Right renal pelvis (tissue), 4 donors: ENCODE measurements at regions not wholly inside any gene's neighbourhood (a gene's known extent, or its start where the extent isn't known, plus 50 kb on each side); places are given as distances from the start of the nearest gene placed in this dataset.

Experiments used
- DNase-seq, 4 donors: peaks; one replicate each; pipeline ENCODE4 v3.0.0-alpha.2; 2013; ENCODE audit warnings: low read depth in 4 of 4, low spot score in 3 of 4, missing footprints in 1 of 4

- no peak for DNase-seq
These were observed 203.5 kb upstream of the E2F8 start for GRCh38 chr11:19444231-19444630.

- no peak for DNase-seq
These were observed 201.8 kb upstream of the E2F8 start for GRCh38 chr11:19442554-19442910.

DNA sequence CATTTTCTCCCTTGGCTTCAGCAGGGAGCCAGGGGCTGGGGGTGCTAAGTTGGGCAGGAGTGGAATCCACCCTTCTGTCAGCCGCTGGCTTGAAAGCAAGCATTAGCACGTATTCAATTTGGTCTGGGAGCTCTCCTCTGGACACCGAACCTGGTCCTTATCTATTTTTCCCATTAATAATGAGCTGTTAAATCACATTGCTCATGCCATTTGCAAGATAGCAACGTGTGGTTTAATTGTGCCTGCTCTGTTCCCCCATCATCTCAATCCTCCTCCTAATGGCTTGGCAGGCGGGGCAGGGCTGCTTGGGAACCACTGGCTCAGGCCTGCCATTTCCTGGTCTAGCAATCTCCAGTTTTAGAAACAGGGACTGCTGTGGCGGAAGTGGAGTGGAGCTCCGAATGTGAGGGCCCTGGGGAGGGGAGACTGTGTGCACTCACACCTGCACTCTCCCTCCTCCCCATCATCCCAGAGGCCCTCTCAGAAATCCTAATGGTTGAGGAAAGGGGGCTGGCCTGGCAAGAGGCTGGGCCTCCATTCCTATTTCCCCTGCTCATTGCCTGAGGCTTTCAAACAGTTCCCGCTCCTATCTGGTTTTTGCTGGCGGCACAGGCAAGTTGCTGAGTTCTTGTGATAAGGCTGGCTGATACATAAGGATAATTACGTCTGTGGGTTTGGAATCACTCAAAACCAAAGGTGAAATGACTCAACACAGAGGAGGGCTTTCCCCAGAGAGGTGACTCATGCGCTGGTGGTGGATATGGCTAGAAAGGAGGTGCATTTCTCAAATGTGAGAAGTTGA lies 201.2 kb upstream of the E2F8 start:
- no peak for DNase-seq

- DNase-seq, result no peak
These were observed 200.5 kb upstream of the E2F8 start for GRCh38 chr11:19441288-19441687.

GRCh38 chr11:19437760-19438159 lies 197.0 kb upstream of the E2F8 start:
- DNase-seq, result no peak

DNA sequence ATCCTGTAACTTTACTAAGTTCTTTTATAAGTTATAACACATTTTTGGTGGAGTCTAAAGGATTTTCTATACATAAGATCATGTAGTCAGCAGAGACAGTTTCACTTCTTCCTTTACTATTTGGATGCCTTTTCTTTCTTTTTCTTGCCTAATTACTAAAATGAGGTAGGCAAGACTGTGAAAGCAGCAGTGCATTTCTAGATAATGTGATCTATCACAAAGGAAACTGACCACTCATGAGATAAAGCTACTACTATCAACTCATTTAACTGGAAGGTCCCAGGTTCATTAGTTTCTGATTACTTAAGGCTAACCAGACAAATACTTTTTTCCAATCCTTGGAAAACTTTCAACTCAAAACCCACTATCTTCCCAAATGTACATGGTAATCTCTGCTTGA lies 196.2 kb upstream of the E2F8 start:
- DNase-seq, result no peak

- DNase-seq, result no peak
These were observed 194.7 kb upstream of the E2F8 start for GRCh38 chr11:19435306-19435989.

- no peak for DNase-seq
These were observed 193.0 kb upstream of the E2F8 start for GRCh38 chr11:19433791-19434190.

GRCh38 chr11:19433367-19433766 lies 192.6 kb upstream of the E2F8 start:
- no peak for DNase-seq

DNA sequence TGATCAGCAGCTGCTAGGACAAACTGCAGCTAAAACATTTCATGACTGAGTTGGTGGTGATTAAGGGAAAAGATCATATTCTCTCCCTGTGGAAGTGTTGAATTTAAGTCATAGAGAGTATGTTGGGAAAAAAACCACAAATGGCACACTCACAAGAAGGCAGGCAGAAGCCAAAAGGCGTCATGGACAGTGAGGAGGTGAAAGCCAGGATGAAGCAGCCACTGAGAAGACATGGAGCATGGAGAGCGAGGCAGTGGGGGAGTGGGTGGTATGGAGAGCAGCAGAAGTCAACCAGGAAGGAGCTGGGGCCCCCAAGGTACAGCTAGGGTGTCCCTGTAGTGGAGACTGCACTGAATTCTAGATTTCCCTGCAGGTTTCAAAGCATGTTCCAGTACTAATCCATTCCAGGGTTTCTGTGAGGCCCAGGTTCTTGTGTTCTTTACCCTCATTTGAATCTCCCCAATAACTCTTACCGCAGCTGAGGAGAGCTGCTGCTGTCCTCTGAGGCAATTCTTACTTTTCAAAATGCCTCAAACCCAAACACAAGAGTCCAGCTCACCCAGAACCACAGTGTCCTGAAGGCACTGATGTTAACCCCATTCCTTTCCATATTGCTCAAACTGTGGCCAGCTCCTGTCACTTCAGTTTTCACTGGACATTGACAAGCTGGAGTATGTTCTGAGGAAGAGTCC lies 191.8 kb upstream of the E2F8 start:
- no peak for DNase-seq

- DNase-seq, result no peak
These were observed 190.1 kb upstream of the E2F8 start for GRCh38 chr11:19430754-19431398.

- DNase-seq, result no peak
These were observed 189.6 kb upstream of the E2F8 start for GRCh38 chr11:19430346-19430745.

GRCh38 chr11:19429108-19429760 lies 188.5 kb upstream of the E2F8 start:
- DNase-seq, result no peak

DNA sequence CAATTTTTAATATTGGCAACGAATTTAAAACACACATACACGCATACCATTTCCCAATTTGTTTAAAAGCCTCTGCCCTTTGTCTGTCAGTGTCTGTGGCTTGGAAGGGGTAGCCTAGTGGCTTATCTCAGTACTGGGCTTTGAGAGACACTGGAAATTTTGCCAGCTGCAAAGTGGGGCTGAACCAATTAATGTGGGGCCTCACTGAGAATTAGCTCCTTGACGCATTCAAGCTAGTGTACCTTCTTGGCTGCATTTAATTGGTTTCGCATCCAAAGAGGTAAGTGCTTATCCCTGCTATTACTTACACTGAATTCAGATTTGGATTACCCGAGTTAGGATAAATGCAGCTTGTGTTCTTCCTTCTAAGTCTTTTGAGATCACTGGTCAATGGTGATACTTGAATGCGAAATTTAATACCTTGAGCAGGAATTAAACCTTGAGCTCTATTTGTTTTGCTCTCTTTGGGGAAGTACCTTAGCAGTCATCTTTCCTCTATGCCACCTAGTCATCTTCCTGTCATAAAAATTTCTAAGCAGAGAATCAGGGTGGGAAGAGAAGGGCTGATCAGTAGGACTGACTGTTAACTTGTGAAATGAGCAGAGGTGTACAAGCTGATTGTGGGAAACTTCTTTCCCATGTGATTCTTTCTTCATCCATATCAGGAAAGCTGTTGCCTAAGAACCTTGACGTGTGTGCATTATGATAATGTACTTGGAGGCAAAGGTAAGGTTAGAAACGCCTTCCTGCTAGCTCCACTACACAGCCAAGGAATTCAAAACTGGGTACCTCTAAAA lies 187.7 kb upstream of the E2F8 start:
- no peak for DNase-seq

DNA sequence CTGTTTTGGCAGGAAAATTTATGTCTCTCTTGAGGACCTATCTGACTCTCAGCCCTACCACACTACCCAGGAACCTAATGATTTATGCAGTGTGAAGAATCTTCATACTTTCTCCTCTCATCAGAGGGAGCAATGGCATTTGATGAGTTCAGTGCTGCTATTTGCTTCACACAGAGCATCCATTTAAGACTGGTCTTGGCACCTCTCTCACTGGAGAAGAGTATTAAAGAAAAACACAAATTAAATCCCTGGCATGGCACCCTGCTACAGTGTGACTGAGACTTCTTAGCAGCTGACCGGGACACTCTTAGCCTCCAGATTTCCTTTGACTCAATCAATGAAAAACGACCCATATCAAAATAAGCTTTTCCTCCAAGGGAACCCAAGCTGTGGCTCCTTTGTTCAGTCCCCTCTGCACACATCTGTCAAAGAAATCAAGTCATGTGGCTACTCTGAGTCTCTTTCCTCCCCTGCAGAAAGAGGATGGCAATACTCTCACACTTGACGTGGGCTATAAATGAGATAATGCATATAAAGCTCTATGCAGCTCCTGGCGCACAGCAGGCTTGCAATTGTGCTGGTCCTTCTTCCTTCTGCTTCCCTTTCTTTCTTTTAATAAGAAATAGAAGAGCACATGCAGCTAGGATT lies 186.1 kb upstream of the E2F8 start:
- no peak for DNase-seq

- no peak for DNase-seq
These were observed 185.4 kb upstream of the E2F8 start for GRCh38 chr11:19426011-19426755.

- peak in 1 of 4 donors; percentile 8 for DNase-seq
These were observed 181.5 kb upstream of the E2F8 start for GRCh38 chr11:19422276-19422675.

GRCh38 chr11:19420868-19421533 lies 180.3 kb upstream of the E2F8 start:
- DNase-seq, result no peak
